Neural progenitor cell (in vitro differentiated cells): ENCODE measurements at regions not wholly inside any gene's neighbourhood (a gene's known extent, or its start where the extent isn't known, plus 50 kb on each side); places are given as distances from the start of the nearest gene placed in this dataset.

Experiments used
- DNase-seq: peaks from one replicate; pipeline ENCODE4 v3.0.0-alpha.2; 2016; ENCODE audit warnings: low spot score
- H2AFZ ChIP-seq: fragments of 200-600 bp; sonication (generic); replicated peaks from 2 replicates; pipeline ENCODE4 v1.6.1; 2016; ENCODE audit warnings: antibody characterized with exemption
- H3F3A ChIP-seq: fragments of 200-600 bp; sonication (generic); 2 replicates; pipeline ENCODE4 v1.6.1; 2016; ENCODE audit warnings: antibody characterized with exemption, low read depth
- H3K27ac ChIP-seq: fragments of 200-600 bp; sonication (generic); 2 replicates; pipeline ENCODE4 v1.5.1; 2016; ENCODE audit warnings: mild to moderate bottlenecking
- H3K27me3 ChIP-seq: fragments of 200-600 bp; sonication (generic); 2 replicates; pipeline ENCODE4 v1.6.1; 2016; ENCODE audit warnings: mild to moderate bottlenecking, moderate library complexity
- H3K36me3 ChIP-seq: fragments of 200-600 bp; sonication (generic); 2 replicates; pipeline ENCODE4 v1.5.1; 2016
- H3K4me1 ChIP-seq: fragments of 200-600 bp; sonication (generic); 2 replicates; pipeline ENCODE4 v1.6.1; 2016; ENCODE audit warnings: mixed run types
- H3K4me2 ChIP-seq: fragments of 200-600 bp; sonication (generic); 2 replicates; pipeline ENCODE4 v1.6.1; 2016
- H3K4me3 ChIP-seq: fragments of 200-600 bp; sonication (generic); 2 replicates; pipeline ENCODE4 v1.5.1; 2016
- H3K79me2 ChIP-seq: fragments of 200-600 bp; sonication (generic); 2 replicates; pipeline ENCODE4 v1.6.1; 2016; ENCODE audit warnings: low read depth
- H3K9ac ChIP-seq: fragments of 200-600 bp; sonication (generic); 2 replicates; pipeline ENCODE4 v1.6.1; 2016
- H3K9me3 ChIP-seq: fragments of 200-600 bp; sonication (generic); 2 replicates; pipeline ENCODE4 v1.5.1; 2016; ENCODE audit warnings: low read depth
- H4K20me1 ChIP-seq: fragments of 200-600 bp; sonication (generic); 2 replicates; pipeline ENCODE4 v1.6.1; 2016; ENCODE audit warnings: low read depth
- H3K27ac Mint-ChIP-seq: 3 replicates; pipeline ENCODE4 v1.8.0; 2021; ENCODE audit warnings: mixed read lengths
- H3K27me3 Mint-ChIP-seq: 2 replicates; pipeline ENCODE4 v1.8.0; 2022; ENCODE audit warnings: low read depth, mild to moderate bottlenecking, inconsistent platforms, moderate library complexity, mixed read lengths; ENCODE audit not compliant: insufficient read depth
- H3K36me3 Mint-ChIP-seq: 3 replicates; pipeline ENCODE4 v1.8.0; 2021; ENCODE audit warnings: mixed read lengths
- H3K4me1 Mint-ChIP-seq: 3 replicates; pipeline ENCODE4 v1.8.0; 2021; ENCODE audit warnings: mixed read lengths
- H3K4me3 Mint-ChIP-seq: 3 replicates; pipeline ENCODE4 v1.8.0; 2021; ENCODE audit warnings: mild to moderate bottlenecking, moderate library complexity, mixed read lengths
- H3K9me3 Mint-ChIP-seq: 3 replicates; pipeline ENCODE4 v1.8.0; 2020; ENCODE audit warnings: mixed read lengths
- EZH2 ChIP-seq: fragments of 200-600 bp; sonication (generic); IDR thresholded peaks from 2 replicates; pipeline ENCODE4 v1.6.1; 2017; ENCODE audit warnings: antibody characterized with exemption, mild to moderate bottlenecking, moderate library complexity
- EZH2phosphoT487 ChIP-seq: fragments of 200-600 bp; sonication (generic); IDR thresholded peaks from 2 replicates; pipeline ENCODE4 v1.6.1; 2017; ENCODE audit warnings: antibody characterized with exemption
- TF ChIP-seq, protein P1 (sequence below): fragments of 200-600 bp; sonication (generic); IDR thresholded peaks from 2 replicates; pipeline ENCODE4 v1.5.1; 2017; ENCODE audit warnings: antibody characterized with exemption, mild to moderate bottlenecking

DNA sequence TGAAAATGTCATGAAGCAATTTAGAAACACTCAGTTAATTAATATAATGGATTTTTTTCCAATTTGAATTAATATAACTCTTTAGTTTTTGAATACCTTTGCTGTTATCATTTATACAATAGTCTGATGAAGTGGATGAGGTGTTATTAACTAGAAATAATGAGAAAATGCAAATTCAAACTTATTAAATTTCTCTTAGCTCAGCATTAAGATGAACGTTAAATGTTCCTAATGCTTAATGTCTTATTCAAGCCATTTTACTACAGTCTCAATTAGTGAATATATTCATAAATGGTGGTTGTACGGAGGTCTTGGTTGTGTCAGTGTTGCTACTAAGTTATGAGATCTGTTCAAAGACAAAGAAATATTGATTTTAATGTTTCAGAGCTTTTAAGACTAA lies 186.3 kb downstream of the DTHD1 start:
- H3K27me3 Mint-ChIP-seq, result no peaks in the 10 kb centered on the region
- Histone ChIP-seq H3K9me3 (no peaks in the 10 kb centered on the region), H3K4me2 (no peak overlapping the region), H3K4me3 (no peak overlapping the region), H2AFZ (no peak overlapping the region), H3K79me2 (no peaks in the 10 kb centered on the region), H3K27ac (no peak overlapping the region), H3F3A (no peaks in the 10 kb centered on the region), H4K20me1 (no peaks in the 10 kb centered on the region), H3K4me1 (no peaks in the 10 kb centered on the region), H3K27me3 (no peaks in the 10 kb centered on the region), H3K36me3 (no peaks in the 10 kb centered on the region), H3K9ac (no peak overlapping the region)
- H3K4me1 Mint-ChIP-seq, result no peaks in the 10 kb centered on the region
- no peaks in the 10 kb centered on the region for H3K36me3 Mint-ChIP-seq
- no peak overlapping the region for H3K27ac Mint-ChIP-seq
- no peak overlapping the region for H3K4me3 Mint-ChIP-seq
- no peaks in the 10 kb centered on the region for H3K9me3 Mint-ChIP-seq
- no peak for TF ChIP-seq EZH2
- TF ChIP-seq EZH2phosphoT487, result no peak
- TF ChIP-seq, protein P1, sequence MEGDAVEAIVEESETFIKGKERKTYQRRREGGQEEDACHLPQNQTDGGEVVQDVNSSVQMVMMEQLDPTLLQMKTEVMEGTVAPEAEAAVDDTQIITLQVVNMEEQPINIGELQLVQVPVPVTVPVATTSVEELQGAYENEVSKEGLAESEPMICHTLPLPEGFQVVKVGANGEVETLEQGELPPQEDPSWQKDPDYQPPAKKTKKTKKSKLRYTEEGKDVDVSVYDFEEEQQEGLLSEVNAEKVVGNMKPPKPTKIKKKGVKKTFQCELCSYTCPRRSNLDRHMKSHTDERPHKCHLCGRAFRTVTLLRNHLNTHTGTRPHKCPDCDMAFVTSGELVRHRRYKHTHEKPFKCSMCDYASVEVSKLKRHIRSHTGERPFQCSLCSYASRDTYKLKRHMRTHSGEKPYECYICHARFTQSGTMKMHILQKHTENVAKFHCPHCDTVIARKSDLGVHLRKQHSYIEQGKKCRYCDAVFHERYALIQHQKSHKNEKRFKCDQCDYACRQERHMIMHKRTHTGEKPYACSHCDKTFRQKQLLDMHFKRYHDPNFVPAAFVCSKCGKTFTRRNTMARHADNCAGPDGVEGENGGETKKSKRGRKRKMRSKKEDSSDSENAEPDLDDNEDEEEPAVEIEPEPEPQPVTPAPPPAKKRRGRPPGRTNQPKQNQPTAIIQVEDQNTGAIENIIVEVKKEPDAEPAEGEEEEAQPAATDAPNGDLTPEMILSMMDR, result no peak
- DNase-seq, result no peak

DNA sequence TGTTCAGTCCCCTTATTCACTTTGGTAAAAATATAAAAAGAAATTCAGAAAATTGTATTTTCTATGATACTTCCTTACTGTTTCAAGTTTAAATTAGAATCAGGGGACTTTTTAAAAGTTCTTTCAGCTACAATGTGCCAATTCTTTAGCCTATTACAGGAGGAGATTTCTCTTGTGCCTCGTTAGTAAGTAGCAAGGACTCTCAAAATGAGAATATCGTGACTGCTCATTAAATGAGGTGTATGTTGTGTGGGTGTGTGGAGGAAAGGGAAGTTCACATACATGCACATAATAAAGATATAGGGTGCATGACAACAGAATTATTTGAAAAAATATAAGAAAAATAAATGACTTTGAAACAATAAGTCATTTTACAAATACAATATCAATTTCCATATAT lies 190.5 kb downstream of the DTHD1 start:
- H4K20me1 ChIP-seq, result no peaks in the 10 kb centered on the region
- DNase-seq, result no peak
- no peaks in the 10 kb centered on the region for H3K36me3 Mint-ChIP-seq
- no peak overlapping the region for H3K9ac ChIP-seq
- no peak overlapping the region for H3K4me3 ChIP-seq
- no peak overlapping the region for H3K27ac ChIP-seq
- TF ChIP-seq, protein P1, result no peak
- TF ChIP-seq EZH2phosphoT487 (no peak), EZH2 (no peak)
- H3F3A ChIP-seq, result no peaks in the 10 kb centered on the region
- H3K36me3 ChIP-seq, result no peaks in the 10 kb centered on the region
- H3K27me3 ChIP-seq, result no peaks in the 10 kb centered on the region
- H3K9me3 ChIP-seq, result no peaks in the 10 kb centered on the region
- H3K4me1 Mint-ChIP-seq, result no peaks in the 10 kb centered on the region
- H3K79me2 ChIP-seq, result no peaks in the 10 kb centered on the region
- no peak overlapping the region for H3K27ac Mint-ChIP-seq
- no peaks in the 10 kb centered on the region for H3K9me3 Mint-ChIP-seq
- no peak overlapping the region for H3K4me3 Mint-ChIP-seq
- H3K4me2 ChIP-seq, result no peak overlapping the region
- H3K27me3 Mint-ChIP-seq, result no peaks in the 10 kb centered on the region
- H3K4me1 ChIP-seq, result no peaks in the 10 kb centered on the region
- no peak overlapping the region for H2AFZ ChIP-seq

DNA sequence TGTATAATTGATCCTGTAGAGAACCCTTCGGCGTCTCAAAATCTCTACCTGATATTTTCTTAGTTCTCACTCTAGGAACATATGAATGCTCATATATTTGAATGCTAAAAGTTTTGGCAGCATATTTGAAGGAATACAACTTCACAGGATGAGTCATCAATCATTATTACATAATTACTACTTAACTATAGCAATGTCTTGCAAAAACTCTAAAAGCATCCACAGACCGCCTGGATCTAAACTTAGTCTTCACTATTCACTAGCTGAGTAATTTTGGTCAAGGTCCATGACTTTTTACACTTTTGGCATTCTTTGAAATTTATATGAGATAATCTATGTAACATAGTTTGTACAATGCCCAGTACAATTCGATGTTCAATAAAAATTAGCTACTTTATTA lies 194.7 kb downstream of the DTHD1 start:
- no peak for DNase-seq
- no peaks in the 10 kb centered on the region for H3K9me3 Mint-ChIP-seq
- no peak overlapping the region for H3K4me3 ChIP-seq

More for the DNA sequence above, 194.7 kb downstream of the DTHD1 start:
- H3K4me3 Mint-ChIP-seq, result no peak overlapping the region
- Histone ChIP-seq H2AFZ (no peak overlapping the region), H3K9me3 (no peaks in the 10 kb centered on the region), H3K79me2 (no peaks in the 10 kb centered on the region), H3F3A (no peaks in the 10 kb centered on the region), H3K4me2 (no peak overlapping the region), H4K20me1 (no peaks in the 10 kb centered on the region), H3K36me3 (no peaks in the 10 kb centered on the region), H3K27me3 (no peaks in the 10 kb centered on the region), H3K4me1 (no peaks in the 10 kb centered on the region), H3K9ac (no peak overlapping the region), H3K27ac (no peak overlapping the region)
- no peaks in the 10 kb centered on the region for H3K27me3 Mint-ChIP-seq
- H3K27ac Mint-ChIP-seq, result no peak overlapping the region
- no peaks in the 10 kb centered on the region for H3K36me3 Mint-ChIP-seq
- TF ChIP-seq, protein P1, result no peak
- TF ChIP-seq EZH2 (no peak), EZH2phosphoT487 (no peak)
- no peaks in the 10 kb centered on the region for H3K4me1 Mint-ChIP-seq
